ENCODE measurements at regions not wholly inside any gene's neighbourhood (a gene's known extent, or its start where the extent isn't known, plus 50 kb on each side); places are given as distances from the start of the nearest gene placed in this dataset.

DNA sequence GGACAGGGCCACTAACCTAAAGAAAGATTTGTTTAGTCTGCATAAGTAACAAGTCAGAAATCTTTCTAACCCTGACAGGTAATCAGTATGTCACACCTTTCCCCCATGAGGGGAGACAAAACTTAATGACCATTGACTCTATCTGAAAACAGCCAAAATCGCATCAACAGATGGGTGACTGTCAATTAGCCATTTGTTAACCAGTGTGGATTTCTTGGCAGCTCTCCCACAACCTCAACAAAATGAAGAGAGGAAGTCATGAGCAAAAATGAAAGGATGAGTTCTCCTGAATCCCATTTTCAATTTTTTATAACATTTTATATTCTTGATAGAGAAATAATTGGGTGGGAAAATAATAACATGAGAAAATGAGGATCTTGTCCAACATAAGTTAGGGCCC, 84.6 kb upstream of the SNX2 start:
- no peak for TF ChIP-seq POLR2A (IDR thresholded peaks at IDR 0.05)
- TF ChIP-seq, protein P1, sequence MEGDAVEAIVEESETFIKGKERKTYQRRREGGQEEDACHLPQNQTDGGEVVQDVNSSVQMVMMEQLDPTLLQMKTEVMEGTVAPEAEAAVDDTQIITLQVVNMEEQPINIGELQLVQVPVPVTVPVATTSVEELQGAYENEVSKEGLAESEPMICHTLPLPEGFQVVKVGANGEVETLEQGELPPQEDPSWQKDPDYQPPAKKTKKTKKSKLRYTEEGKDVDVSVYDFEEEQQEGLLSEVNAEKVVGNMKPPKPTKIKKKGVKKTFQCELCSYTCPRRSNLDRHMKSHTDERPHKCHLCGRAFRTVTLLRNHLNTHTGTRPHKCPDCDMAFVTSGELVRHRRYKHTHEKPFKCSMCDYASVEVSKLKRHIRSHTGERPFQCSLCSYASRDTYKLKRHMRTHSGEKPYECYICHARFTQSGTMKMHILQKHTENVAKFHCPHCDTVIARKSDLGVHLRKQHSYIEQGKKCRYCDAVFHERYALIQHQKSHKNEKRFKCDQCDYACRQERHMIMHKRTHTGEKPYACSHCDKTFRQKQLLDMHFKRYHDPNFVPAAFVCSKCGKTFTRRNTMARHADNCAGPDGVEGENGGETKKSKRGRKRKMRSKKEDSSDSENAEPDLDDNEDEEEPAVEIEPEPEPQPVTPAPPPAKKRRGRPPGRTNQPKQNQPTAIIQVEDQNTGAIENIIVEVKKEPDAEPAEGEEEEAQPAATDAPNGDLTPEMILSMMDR (IDR thresholded peaks at IDR 0.05): no peak
- TF ChIP-seq EP300 (IDR thresholded peaks at IDR 0.05): no peak

Measured in gastroesophageal sphincter (tissue), 3 donors.